Activated CD8-positive, alpha-beta T cell treated with anti-CD3 and anti-CD28 coated beads, Interleukin-2, amount 10 ng/mL, durations not matched to agents 7 days and 5 days (primary cell): ENCODE measurements at regions not wholly inside any gene's neighbourhood (a gene's known extent, or its start where the extent isn't known, plus 50 kb on each side); places are given as distances from the start of the nearest gene placed in this dataset.
"Not testable (repeated sequence)": the region's sequence is repeated elsewhere in the genome, so short reads cannot be mapped to it uniquely, and the experiment has no call there.

Experiments used
- ATAC-seq: fragments of 150-1000 bp; cut with Tn5 transposase; one replicate; pipeline ENCODE4 v1.10.0; 2021; ENCODE audit warnings: moderate library complexity
- CTCF ChIA-PET: fragments of 350-600 bp; sonication (Branson Sonifier 250); formaldehyde crosslinking; loops from one replicate; lab custom pipeline; 2021; ENCODE audit warnings: antibody characterized with exemption; lab: Charles Lee
- POLR2A ChIA-PET: fragments of 350-600 bp; sonication (Branson Sonifier 250); formaldehyde crosslinking; loops from one replicate; lab custom pipeline; 2021; ENCODE audit warnings: antibody characterized with exemption; lab: Charles Lee
- DNase-seq: peaks from one replicate; pipeline ENCODE4 v3.0.0-alpha.2; 2020
- H3K27ac Mint-ChIP-seq: one replicate; pipeline ENCODE4 v1.8.0; 2021; ENCODE audit warnings: mild to moderate bottlenecking, mixed read lengths
- H3K27me3 Mint-ChIP-seq: one replicate; pipeline ENCODE4 v1.8.0; 2021; ENCODE audit warnings: low read depth, mixed read lengths
- H3K36me3 Mint-ChIP-seq: one replicate; pipeline ENCODE4 v1.8.0; 2021; ENCODE audit warnings: low read depth, mixed read lengths
- H3K4me1 Mint-ChIP-seq: one replicate; pipeline ENCODE4 v1.8.0; 2021; ENCODE audit warnings: low read depth, mixed read lengths
- H3K4me3 Mint-ChIP-seq: one replicate; pipeline ENCODE4 v1.8.0; 2021; ENCODE audit warnings: mild to moderate bottlenecking, mixed read lengths
- H3K9me3 Mint-ChIP-seq: one replicate; pipeline ENCODE4 v1.8.0; 2022; ENCODE audit warnings: mixed read lengths; ENCODE audit not compliant: insufficient read depth

DNA sequence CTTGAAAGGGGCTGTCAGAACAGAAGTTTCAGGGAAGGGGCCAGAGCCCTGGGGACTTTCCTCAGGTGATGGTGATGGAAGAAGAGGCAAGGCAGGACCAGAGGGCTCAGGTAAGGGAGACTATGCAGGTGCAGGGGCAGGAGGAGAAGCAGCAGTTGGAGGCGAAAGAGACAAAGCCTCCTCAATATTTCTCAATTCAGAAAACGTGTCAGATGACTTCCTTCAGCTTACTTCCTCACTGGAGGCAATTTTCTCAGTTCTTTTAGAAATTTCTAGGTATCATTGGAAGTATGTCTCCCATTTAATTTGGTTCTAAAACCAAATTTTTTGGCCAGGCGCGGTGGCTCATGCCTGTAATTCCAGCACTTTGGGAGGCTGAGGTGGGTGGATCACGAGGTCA is 112.4 kb downstream of the PPIAL4G start:
- ChIA-PET CTCF (interaction anchor here (0.6 to 2.3 kb wide), 5 partner anchors 9 to 59 kb away, joined by 3 to 9 read pairs (median 4); no protein-coding TSS in a partner anchor), POLR2A (interaction anchor here (2.5 to 7.7 kb wide), 3 partner anchors 18 to 152 kb away, joined by 14 to 68 read pairs (median 22); no protein-coding TSS in a partner anchor)
- H3K4me1 Mint-ChIP-seq, result peaks cover 64% of the 10 kb centered on the region
- H3K27ac Mint-ChIP-seq, result peak overlapping the region; percentile 98
- H3K36me3 Mint-ChIP-seq, ATAC-seq, H3K9me3 Mint-ChIP-seq, DNase-seq, H3K27me3 Mint-ChIP-seq: not testable (repeated sequence)
- H3K4me3 Mint-ChIP-seq, result peak overlapping the region; percentile 37

DNA sequence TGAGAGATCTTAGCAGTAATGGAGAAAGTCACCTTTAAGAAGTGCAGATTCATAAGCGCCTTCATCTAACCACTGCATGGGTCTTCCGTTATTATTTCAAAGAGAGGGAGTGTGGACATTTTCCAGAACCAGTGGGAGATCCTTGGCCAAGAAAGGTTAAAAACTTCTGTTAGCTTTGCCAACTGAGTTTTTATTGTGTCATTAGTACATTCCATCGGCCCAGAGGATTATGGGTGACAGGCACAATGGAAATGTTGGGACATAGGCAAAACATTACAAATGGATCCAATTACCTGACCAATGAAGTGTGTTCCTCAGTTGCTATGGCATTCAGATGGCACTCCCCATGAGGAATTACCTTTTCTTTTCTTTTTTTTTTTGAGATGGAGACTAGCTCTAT is 115.5 kb downstream of the PPIAL4G start:
- no peak overlapping the region for H3K4me3 Mint-ChIP-seq
- peaks cover 3% of the 10 kb centered on the region for H3K27me3 Mint-ChIP-seq
- H3K27ac Mint-ChIP-seq, result no peak overlapping the region
- H3K9me3 Mint-ChIP-seq, result no peaks in the 10 kb centered on the region
- no peaks in the 10 kb centered on the region for H3K36me3 Mint-ChIP-seq
- DNase-seq (no peak), ATAC-seq (no peak)
- H3K4me1 Mint-ChIP-seq, result peaks cover 70% of the 10 kb centered on the region
- ChIA-PET CTCF (no interaction called here), POLR2A (no interaction called here)

DNA sequence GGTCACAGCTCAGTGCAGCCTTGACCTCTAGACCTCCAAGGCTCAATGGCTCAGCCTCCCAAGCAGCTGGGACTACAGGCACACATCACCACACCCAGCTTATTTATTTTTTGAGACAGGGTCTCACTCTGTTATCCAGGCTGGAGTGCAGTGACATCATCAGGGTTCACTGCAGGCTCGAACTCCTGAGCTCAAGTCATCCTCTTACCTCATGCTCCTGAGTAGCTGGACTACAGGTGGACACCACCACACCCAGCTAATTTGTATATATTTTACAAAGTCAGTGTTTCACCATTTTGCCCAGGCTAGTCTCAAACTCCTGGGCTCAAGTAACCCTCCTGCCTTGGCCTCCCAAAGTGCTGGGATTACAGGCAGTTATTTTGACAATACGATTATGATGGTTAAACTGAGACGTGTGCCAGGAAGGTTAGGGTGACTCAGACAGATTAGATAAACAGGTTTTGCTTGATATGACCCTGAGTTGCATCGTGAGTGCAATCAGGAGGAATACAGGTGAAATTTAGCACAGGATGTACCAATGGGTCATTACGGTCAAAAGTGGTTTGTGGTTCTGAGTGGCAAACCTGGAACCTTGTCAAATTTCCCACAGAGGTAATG is 116.9 kb downstream of the PPIAL4G start:
- H3K27me3 Mint-ChIP-seq, CTCF ChIA-PET, H3K27ac Mint-ChIP-seq, H3K36me3 Mint-ChIP-seq, H3K4me3 Mint-ChIP-seq, H3K9me3 Mint-ChIP-seq, DNase-seq, ATAC-seq: not testable (repeated sequence)
- POLR2A ChIA-PET, result interaction anchor here (0.9 to 3.5 kb wide), 2 partner anchors 22 to 31 kb away, joined by 4 to 23 read pairs; no protein-coding TSS in a partner anchor
- peaks cover 69% of the 10 kb centered on the region for H3K4me1 Mint-ChIP-seq

DNA sequence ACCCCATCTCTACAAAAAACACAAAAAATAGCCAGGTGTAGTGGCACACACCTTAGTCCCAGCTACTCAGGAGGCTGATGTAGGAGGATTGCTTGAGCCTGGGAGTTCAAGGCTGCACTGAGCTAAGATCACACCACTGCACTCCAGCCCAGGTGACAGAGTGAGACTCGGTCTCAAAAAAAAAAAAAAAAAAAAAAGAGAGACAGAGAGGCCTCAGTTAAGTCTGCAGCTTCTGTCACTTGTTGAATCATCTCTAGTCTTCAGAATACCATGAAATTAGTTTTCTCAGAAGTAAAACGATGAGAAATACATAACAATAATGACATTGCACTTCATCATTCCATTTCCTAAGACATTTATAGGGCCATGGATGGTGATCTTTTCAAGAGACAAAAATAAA is 118.0 kb downstream of the PPIAL4G start:
- not testable (repeated sequence) for DNase-seq, H3K9me3 Mint-ChIP-seq

DNA sequence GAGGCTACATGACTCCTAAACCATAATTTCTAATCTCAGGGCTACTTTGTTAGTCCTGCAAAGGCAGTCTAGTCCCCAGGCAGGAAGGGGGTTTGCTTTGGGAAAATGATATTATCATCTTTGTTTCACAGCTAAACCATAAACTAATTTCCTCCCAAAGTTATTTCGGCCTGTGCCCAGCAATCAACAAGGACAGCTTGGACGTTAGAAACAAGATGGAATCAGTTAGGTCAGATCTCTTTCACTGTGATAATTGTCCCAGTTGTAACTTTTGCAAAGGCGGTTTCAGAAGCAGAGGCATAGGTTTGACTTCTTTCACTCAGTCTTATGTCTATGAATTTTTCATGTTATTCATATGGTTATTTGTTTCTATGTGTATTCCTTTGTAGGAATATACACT is 119.1 kb downstream of the PPIAL4G start:
- H3K36me3 Mint-ChIP-seq, DNase-seq, H3K27ac Mint-ChIP-seq, H3K9me3 Mint-ChIP-seq, ATAC-seq, H3K4me3 Mint-ChIP-seq: not testable (repeated sequence)
- Mint-ChIP-seq H3K4me1 (peaks cover 54% of the 10 kb centered on the region), H3K27me3 (peaks cover 13% of the 10 kb centered on the region)
- ChIA-PET POLR2A (interaction anchor here (1.0 to 3.5 kb wide), 5 partner anchors 9 to 159 kb away, joined by 4 to 23 read pairs (median 6); no protein-coding TSS in a partner anchor), CTCF (interaction anchor here (0.7 to 2.0 kb wide), 6 partner anchors 8 to 25 kb away, joined by 3 to 8 read pairs (median 4); no protein-coding TSS in a partner anchor)

More for the DNA sequence above, 118.0 kb downstream of the PPIAL4G start:
- POLR2A ChIA-PET, result interaction anchor here (0.8 to 3.5 kb wide), 4 partner anchors 23 to 158 kb away, joined by 3 to 23 read pairs (median 7); no protein-coding TSS in a partner anchor
- H3K36me3 Mint-ChIP-seq, H3K4me3 Mint-ChIP-seq, H3K27ac Mint-ChIP-seq, ATAC-seq: not testable (repeated sequence)
- H3K4me1 Mint-ChIP-seq, result peaks cover 59% of the 10 kb centered on the region
- H3K27me3 Mint-ChIP-seq, result peaks cover 12% of the 10 kb centered on the region
- CTCF ChIA-PET, result interaction anchor here (1.4 to 2.0 kb wide), 2 partner anchors 19 to 24 kb away, joined by 4 to 8 read pairs; no protein-coding TSS in a partner anchor

DNA sequence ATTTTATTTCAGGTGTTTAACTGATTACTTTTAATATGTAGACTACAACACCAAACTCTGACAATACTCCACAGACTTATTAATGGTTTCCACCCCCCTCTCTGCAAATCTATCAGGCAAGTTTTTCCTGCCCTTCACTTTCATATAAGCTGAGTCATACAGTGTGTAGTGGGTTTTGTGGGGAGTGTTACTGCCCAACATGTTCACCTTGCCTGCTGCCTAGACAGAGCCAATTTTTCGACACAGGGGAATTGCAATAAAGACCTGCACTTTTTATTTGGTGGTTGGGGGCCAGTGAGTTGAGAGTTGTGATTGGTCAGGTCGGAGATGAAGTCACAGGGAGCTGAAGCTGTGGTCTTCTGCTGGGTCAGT is 119.7 kb downstream of the PPIAL4G start:
- no peak overlapping the region for H3K27ac Mint-ChIP-seq
- H3K4me1 Mint-ChIP-seq, result peaks cover 52% of the 10 kb centered on the region
- peaks cover 15% of the 10 kb centered on the region for H3K27me3 Mint-ChIP-seq
- H3K9me3 Mint-ChIP-seq, result no peaks in the 10 kb centered on the region
- ATAC-seq (peak; percentile 71), DNase-seq (peak; percentile 55)
- ChIA-PET CTCF (interaction anchor here (0.7 to 2.0 kb wide), 5 partner anchors 9 to 24 kb away, joined by 3 to 8 read pairs (median 3); no protein-coding TSS in a partner anchor), POLR2A (interaction anchor here (1.0 to 3.5 kb wide), 5 partner anchors 10 to 159 kb away, joined by 3 to 23 read pairs (median 5); no protein-coding TSS in a partner anchor)
- H3K4me3 Mint-ChIP-seq, result peak overlapping the region; percentile 73
- no peaks in the 10 kb centered on the region for H3K36me3 Mint-ChIP-seq

DNA sequence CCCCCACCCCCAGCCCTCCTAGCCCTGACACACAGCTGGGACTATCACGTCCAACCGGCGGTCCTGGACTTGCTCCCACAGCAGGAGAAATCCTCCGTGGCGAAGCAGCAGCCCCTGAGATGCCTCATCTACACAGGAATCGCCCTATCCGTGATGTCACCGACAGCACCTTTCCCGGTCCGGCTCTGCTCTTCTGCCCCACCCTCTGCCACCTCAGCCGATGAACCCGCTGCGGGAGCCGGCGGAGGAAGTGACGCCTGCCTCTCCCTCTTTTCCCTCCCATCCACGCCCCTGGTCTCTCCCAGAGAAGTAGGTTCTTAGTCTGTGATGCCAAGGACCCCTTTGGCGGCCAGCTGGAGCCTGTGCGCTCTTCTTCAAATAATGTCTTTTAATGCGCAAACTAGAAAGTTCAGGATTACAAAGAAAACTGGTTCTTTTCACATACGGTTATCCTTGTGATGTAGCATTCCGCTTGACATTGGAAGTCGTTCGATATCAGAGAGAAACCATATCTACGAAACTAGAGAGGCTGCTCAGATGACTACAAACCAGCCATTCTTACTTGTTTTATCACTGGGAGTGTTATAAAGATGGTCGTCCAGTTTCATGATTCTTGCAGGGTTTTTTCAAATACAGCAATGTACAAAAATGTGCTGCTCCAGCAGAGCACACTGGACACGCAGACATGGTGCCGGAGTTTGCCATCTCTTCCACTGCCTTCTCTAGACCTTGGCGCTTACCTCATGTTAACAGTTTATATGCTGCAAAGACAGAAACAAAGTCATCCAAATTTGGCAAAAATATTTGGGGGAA is 120.3 kb downstream of the PPIAL4G start:
- POLR2A ChIA-PET, result interaction anchor here (1.0 to 3.5 kb wide), 5 partner anchors 11 to 160 kb away, joined by 3 to 23 read pairs (median 5); no protein-coding TSS in a partner anchor
- Mint-ChIP-seq H3K4me1 (peaks cover 52% of the 10 kb centered on the region), H3K36me3 (no peaks in the 10 kb centered on the region), H3K4me3 (peak overlapping the region; percentile 73), H3K27me3 (peaks cover 20% of the 10 kb centered on the region), H3K9me3 (no peaks in the 10 kb centered on the region), H3K27ac (peak overlapping the region; percentile 33)
- peak; percentile 63 for ATAC-seq
- DNase-seq, result peak; percentile 45
- CTCF ChIA-PET, result interaction anchor here (0.7 to 1.5 kb wide), 5 partner anchors 9 to 25 kb away, joined by 3 to 6 read pairs (median 3); no protein-coding TSS in a partner anchor

DNA sequence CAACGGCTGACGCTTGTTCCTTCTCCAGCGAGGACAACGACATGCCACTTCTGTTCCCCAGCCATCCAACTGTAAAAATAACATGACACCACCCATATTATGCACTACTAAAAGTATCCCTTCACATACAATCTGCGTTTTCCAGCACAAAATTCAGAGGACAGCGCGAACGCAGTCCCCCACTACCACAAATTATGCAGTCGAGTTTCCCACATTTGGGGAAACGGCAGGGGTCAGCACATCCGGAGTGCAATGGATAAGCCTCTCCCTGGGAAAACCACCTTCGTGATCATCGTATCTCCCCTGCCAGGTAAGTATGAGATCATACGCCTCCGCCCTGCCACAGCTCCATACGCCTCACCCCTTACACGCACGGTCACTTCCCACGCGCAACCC is 120.9 kb downstream of the PPIAL4G start:
- Mint-ChIP-seq H3K27me3 (peaks cover 25% of the 10 kb centered on the region), H3K4me3 (peak overlapping the region; percentile 73), H3K36me3 (no peaks in the 10 kb centered on the region), H3K27ac (peak overlapping the region; percentile 22), H3K9me3 (no peaks in the 10 kb centered on the region), H3K4me1 (peaks cover 52% of the 10 kb centered on the region)
- CTCF ChIA-PET, result interaction anchor here (1.0 kb wide), 2 partner anchors 9 to 17 kb away, joined by 3 read pairs; no protein-coding TSS in a partner anchor
- DNase-seq (no peak), ATAC-seq (peak; percentile 59)
- POLR2A ChIA-PET, result interaction anchor here (0.9 to 1.1 kb wide), 3 partner anchors 12 to 99 kb away, joined by 3 to 5 read pairs (median 4); no protein-coding TSS in a partner anchor

DNA sequence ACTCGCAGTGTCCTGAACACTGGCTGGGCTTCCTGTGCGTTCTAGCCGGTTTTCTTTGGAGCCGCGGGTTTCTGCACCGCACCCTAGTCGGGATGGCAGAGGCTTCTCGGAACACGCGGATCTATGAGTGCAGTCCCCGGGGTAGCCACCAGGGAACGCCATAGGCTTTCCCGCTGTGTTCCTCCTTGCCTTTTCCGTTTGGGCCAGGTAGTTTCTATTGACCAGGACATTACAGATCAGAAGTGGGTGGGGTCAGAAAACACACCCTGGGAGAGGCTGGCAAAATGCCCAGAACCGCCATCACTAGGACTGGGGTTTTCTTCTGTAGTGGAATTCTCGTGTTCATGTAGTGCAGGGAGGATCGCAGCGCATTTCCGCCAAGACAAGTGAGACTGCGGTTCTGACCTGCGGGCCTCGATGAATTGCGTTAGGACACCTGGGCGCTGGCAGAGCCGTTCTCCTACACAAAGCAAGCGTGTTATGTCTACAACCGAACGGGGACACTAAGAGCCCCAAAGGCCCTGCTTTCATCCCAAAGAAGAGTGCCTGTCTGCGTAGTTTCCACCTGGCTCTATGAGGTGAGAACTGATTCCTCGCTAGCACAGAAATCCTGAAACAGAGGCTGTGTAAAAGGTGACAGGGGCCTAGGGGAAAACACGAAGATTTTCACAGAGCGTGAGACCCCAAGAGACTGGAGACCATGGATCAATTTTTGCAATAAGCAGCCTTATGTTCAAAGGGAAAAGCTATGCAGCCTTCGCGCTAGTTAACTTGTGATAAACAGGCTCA is 121.5 kb downstream of the PPIAL4G start:
- DNase-seq, result peak; percentile 47
- peaks cover 28% of the 10 kb centered on the region for H3K27me3 Mint-ChIP-seq
- H3K4me3 Mint-ChIP-seq, result peak overlapping the region; percentile 73
- H3K27ac Mint-ChIP-seq, result peak overlapping the region; percentile 45
- H3K4me1 Mint-ChIP-seq, result peaks cover 47% of the 10 kb centered on the region
- POLR2A ChIA-PET, result interaction anchor here (0.9 to 1.0 kb wide), 2 partner anchors 27 to 98 kb away, joined by 4 to 5 read pairs; no protein-coding TSS in a partner anchor
- H3K9me3 Mint-ChIP-seq, H3K36me3 Mint-ChIP-seq: not testable (repeated sequence)
- CTCF ChIA-PET, result interaction anchor here (1.0 kb wide), 2 partner anchors 10 to 16 kb away, joined by 3 read pairs; no protein-coding TSS in a partner anchor
- peak; percentile 41 for ATAC-seq

DNA sequence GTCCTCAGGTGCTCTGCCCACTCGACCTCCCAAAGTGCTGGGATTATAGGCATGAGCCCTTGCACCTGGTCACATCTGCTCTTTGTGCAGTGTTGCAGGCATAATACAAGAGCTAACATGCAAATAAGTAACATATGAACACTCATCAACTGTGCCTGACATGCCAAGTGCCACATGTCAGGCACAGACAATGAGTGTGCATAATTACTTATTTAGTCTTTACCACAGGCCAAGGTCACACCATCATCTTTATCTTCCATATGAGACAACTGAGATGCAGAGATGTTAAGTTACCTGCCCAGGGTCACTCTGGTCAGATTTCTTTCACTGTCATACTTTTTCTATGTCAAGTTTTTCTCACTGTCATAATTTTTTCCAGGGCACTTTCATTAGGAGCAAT is 126.1 kb downstream of the PPIAL4G start:
- peaks cover 20% of the 10 kb centered on the region for H3K4me1 Mint-ChIP-seq
- ChIA-PET CTCF (interaction anchor here (1.1 to 2.7 kb wide), 2 partner anchors 13 to 15 kb away, joined by 3 to 17 read pairs; no protein-coding TSS in a partner anchor), POLR2A (interaction anchor here (0.7 kb wide), 1 partner anchor 32 kb away, joined by 3 read pairs; no protein-coding TSS in a partner anchor)
- no peak overlapping the region for H3K4me3 Mint-ChIP-seq
- no peak for ATAC-seq
- no peak overlapping the region for H3K27ac Mint-ChIP-seq
- H3K27me3 Mint-ChIP-seq, result peaks cover 56% of the 10 kb centered on the region
- no peaks in the 10 kb centered on the region for H3K36me3 Mint-ChIP-seq
- no peaks in the 10 kb centered on the region for H3K9me3 Mint-ChIP-seq
- DNase-seq, result no peak
